ENCODE measurements at regions not wholly inside any gene's neighbourhood (a gene's known extent, or its start where the extent isn't known, plus 50 kb on each side); places are given as distances from the start of the nearest gene placed in this dataset.

GRCh38 chr13:107562203-107562602 is 653.1 kb downstream of the LIG4 start:
- no peak for TF ChIP-seq CTCF (conservative IDR thresholded peaks at IDR 0.05)
- TF ChIP-seq ZFX (IDR thresholded peaks at IDR 0.05) = no peak

All from C4-2B (cell line).